Activated T-cell treated with anti-CD3 and anti-CD28 coated beads, Interleukin-2, amount 50 U/mL, for 72 hours (primary cell): ENCODE measurements at regions not wholly inside any gene's neighbourhood (a gene's known extent, or its start where the extent isn't known, plus 50 kb on each side); places are given as distances from the start of the nearest gene placed in this dataset.
"Not testable (repeated sequence)": the region's sequence is repeated elsewhere in the genome, so short reads cannot be mapped to it uniquely, and the experiment has no call there.

Experiments
- ATAC-seq, 2 donors: fragments of 150-1000 bp; cut with Tn5 transposase; replicated peaks in 1 of 2; 2 replicates each; pipeline ENCODE4 v1.10.0; 2021; ENCODE audit warnings: moderate library complexity in 2 of 2, mild to moderate bottlenecking in 1 of 2
- DNase-seq, 2 donors: peaks; one replicate each; pipeline ENCODE4 v3.0.0; 2021 to 2022; ENCODE audit warnings: mixed read lengths in 1 of 2
- H3K27ac Mint-ChIP-seq: one replicate; pipeline ENCODE4 v1.8.0; 2022; ENCODE audit warnings: mild to moderate bottlenecking, moderate library complexity, mixed read lengths
- H3K27me3 Mint-ChIP-seq: one replicate; pipeline ENCODE4 v1.8.0; 2022; ENCODE audit warnings: low read depth, mixed read lengths
- H3K36me3 Mint-ChIP-seq, 2 donors: one replicate each; pipeline ENCODE4 v1.8.0; 2022; ENCODE audit warnings: mixed read lengths in 2 of 2, mild to moderate bottlenecking in 1 of 2; ENCODE audit not compliant: insufficient read depth in 2 of 2
- H3K4me1 Mint-ChIP-seq: one replicate; pipeline ENCODE4 v1.8.0; 2022; ENCODE audit warnings: low read depth, mixed read lengths
- H3K4me3 Mint-ChIP-seq, 2 donors: one replicate each; pipeline ENCODE4 v1.8.0; 2022; ENCODE audit warnings: mild to moderate bottlenecking in 2 of 2, mixed read lengths in 2 of 2, moderate library complexity in 2 of 2
- H3K9me3 Mint-ChIP-seq, 2 donors: one replicate each; pipeline ENCODE4 v1.8.0; 2022; ENCODE audit warnings: mixed read lengths in 2 of 2

DNA sequence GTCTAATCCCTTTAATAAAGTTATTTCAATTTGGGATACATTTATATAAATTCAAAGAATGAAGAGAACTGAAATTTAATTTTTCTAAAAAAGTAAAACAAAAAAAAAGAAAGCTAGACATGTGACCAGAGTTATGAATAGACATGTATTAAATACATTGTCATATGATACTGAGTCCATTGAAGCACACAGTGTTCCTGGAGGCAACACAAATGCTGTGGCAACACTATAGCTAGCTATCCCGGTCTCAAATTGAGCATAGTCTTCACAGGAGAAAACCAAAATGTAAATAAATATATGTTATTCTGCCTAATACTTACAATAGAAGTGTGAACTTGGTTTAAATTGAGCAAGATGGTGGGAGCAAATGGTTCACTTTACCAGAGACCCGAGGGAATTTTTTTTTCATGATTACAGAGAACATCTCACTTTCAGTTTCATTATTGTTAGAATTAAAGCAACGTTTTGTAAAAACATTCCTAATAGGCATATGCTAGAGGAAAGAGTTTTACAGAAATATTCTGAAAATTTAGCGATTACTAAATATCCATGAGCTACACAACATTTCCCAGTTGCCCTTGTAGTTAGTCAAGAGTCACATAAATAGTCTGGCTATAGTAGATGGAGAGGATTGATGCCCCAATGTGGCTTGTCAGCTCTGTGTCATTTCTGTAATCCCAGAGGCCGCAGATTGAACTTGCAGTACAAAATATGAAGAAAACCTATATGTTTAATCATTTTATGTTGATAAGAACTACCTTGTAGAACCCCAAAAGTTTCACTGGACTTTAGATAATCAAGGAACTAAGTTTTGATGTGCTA is 775.7 kb upstream of the SPRY2 start:
- Mint-ChIP-seq H3K27ac (no peak overlapping the region), H3K9me3 (peaks cover 2% of the 10 kb centered on the region in 2 donors), H3K4me1 (no peaks in the 10 kb centered on the region), H3K36me3 (no peaks in the 10 kb centered on the region), H3K4me3 (peak overlapping the region in 1 of 2 donors; percentile 47), H3K27me3 (no peaks in the 10 kb centered on the region)
- DNase-seq (no peak), ATAC-seq (no peak)

DNA sequence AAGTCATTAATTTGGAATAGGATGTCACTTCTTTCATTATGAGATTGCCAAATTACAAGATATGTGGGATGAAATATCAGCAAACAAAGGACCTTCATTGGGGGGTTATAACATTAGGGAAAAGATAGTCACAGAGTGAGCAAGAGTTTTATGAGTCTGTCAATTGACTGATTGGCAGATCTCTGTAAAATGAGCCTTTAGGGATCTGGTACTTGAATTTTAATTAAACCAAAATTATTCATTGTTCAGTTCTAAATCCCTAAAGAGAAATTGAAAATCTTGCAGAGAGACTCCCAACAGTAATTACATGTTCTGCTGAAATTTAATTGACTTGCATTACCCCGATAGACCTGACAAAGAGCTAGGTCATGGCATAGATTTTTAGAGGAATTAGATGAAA is 768.1 kb upstream of the SPRY2 start:
- DNase-seq (no peak), ATAC-seq (no peak)
- Mint-ChIP-seq H3K27me3 (no peaks in the 10 kb centered on the region), H3K4me3 (no peak overlapping the region), H3K36me3 (no peaks in the 10 kb centered on the region), H3K27ac (no peak overlapping the region), H3K4me1 (no peaks in the 10 kb centered on the region), H3K9me3 (peaks cover 0 to 5% of the 10 kb centered on the region in 2 donors)

- ATAC-seq (no peak), DNase-seq (no peak)
- no peak overlapping the region for H3K27ac Mint-ChIP-seq
- no peak overlapping the region for H3K4me3 Mint-ChIP-seq
- H3K36me3 Mint-ChIP-seq = no peaks in the 10 kb centered on the region
- no peaks in the 10 kb centered on the region for H3K27me3 Mint-ChIP-seq
- peaks cover 0 to 5% of the 10 kb centered on the region in 2 donors for H3K9me3 Mint-ChIP-seq
- H3K4me1 Mint-ChIP-seq = no peaks in the 10 kb centered on the region
Measured at GRCh38 chr13:81106348-81106747, 765.4 kb upstream of the SPRY2 start.

DNA sequence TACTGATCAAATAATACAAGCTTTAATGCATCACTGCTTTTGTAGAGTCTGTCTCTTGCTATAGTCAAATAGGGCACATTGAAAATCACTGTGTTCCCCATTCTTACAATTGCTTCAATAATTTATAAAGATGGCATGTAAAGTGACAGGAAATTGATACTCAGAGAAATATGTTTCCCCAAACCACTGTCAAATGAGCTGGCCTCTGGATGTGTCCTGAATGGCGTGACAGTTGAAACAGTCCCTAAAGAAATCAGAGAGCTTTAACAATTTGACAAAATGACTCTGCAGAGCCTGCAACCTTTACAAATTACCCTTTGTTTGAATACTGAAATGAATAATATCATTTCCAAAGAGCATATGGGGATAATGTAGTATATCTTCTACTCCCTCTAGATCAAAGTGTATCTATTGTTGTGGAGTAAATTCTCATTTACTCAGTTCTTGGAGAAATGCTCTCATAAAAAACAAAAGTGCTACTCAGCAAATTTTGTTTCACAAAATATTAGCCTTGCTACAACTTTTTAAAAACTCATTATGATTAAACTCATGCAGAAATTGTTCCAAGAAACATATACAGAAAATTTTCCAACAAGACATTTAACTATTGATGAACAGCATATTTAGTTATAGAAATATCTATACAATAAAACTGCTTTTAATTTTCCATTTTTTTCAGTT is 763.2 kb upstream of the SPRY2 start:
- H3K36me3 Mint-ChIP-seq = no peaks in the 10 kb centered on the region
- H3K27ac Mint-ChIP-seq = no peak overlapping the region
- H3K4me1 Mint-ChIP-seq = no peaks in the 10 kb centered on the region
- H3K9me3 Mint-ChIP-seq = peaks cover 2 to 5% of the 10 kb centered on the region in 2 donors
- no peaks in the 10 kb centered on the region for H3K27me3 Mint-ChIP-seq
- no peak overlapping the region for H3K4me3 Mint-ChIP-seq
- DNase-seq (no peak), ATAC-seq (no peak)

- not testable (repeated sequence) for H3K27me3 Mint-ChIP-seq, H3K9me3 Mint-ChIP-seq, H3K27ac Mint-ChIP-seq, H3K4me3 Mint-ChIP-seq, ATAC-seq, DNase-seq, H3K36me3 Mint-ChIP-seq, H3K4me1 Mint-ChIP-seq
Measured at GRCh38 chr13:81102066-81102465, 761.1 kb upstream of the SPRY2 start.

DNA sequence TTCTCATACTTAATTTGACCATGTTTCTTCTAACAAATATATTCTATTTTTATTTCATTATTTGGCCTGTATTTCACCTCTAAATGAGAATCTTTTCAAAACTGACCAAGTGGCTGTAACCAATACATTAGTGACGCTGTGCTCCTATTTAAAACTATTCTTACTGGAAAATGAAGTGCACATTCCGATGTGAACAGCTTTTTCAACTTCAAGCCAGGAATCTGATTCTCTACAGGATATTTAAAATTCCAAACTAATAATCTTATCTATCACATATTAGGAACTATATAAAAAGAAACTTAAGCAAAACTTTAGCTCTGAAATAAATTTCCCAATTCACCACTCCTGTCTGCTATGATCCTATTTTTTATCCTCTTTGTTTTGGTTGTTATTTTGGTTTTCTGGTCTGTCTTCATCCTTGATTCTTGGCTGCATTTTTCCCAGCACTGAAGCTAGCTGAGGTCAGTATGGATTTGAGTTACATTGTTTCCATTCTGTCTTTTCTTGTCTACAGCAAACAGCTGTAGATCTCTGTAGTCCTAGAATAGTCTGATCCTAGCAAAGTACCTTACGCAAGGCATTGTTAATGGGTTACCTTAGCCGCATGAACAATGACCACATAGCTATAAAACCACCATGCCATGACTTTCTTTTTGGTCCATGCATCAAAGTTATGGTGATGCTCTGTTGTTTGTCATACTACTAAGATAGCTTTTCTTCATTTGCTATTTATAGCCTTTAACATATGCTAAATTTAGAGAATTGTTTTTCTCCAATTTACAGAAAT is 748.6 kb upstream of the SPRY2 start:
- Mint-ChIP-seq H3K27ac (no peak overlapping the region), H3K4me3 (no peak overlapping the region), H3K27me3 (no peaks in the 10 kb centered on the region), H3K9me3 (peaks cover 0 to 2% of the 10 kb centered on the region in 2 donors), H3K36me3 (no peaks in the 10 kb centered on the region), H3K4me1 (no peaks in the 10 kb centered on the region)
- no peak for ATAC-seq
- no peak for DNase-seq

- Mint-ChIP-seq H3K9me3 (peaks cover 3 to 4% of the 10 kb centered on the region in 2 donors), H3K36me3 (no peaks in the 10 kb centered on the region), H3K4me3 (no peak overlapping the region), H3K4me1 (no peaks in the 10 kb centered on the region), H3K27ac (no peak overlapping the region), H3K27me3 (no peaks in the 10 kb centered on the region)
- ATAC-seq = no peak
- no peak for DNase-seq
Measured at GRCh38 chr13:81080911-81081454, 740.1 kb upstream of the SPRY2 start.

DNA sequence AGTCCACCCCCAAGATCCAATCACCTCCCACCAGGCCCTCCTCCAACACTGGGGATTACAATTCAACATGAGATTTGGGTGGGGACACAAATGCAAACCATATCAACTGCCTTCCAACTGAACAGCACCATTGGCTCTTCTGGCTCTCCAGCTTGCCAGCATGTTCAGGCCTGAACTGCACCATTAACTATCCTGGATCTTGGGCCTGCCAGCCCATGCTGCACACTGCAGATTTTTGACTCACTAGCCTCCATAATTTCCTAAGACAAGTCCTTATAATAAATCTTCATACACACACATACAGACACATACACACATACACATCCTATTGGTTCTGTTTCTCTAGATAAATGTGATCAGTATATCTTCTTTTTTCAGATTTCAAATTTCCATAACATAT is 737.1 kb upstream of the SPRY2 start:
- Mint-ChIP-seq H3K27ac (no peak overlapping the region), H3K4me1 (no peaks in the 10 kb centered on the region), H3K9me3 (peaks cover 4 to 6% of the 10 kb centered on the region in 2 donors), H3K4me3 (no peak overlapping the region), H3K27me3 (no peaks in the 10 kb centered on the region), H3K36me3 (no peaks in the 10 kb centered on the region)
- DNase-seq (no peak), ATAC-seq (no peak)

DNA sequence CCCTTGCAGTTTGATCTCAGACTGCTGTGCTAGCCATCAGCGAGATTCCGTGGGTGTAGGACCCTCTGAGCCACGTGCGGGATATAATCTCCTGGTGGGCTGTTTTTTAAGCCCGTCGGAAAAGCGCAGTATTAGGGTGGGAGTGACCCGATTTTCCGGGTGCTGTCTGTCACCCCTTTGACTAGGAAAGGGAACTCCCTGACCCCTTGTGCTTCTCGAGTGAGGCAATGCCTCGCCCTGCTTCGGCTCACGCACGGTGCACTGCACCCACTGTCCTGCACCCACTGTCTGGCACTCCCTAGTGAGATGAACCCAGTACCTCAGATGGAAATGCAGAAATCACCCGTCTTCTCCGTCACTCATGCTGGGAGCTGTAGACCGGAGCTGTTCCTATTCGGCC is 728.9 kb upstream of the SPRY2 start:
- ATAC-seq, H3K4me3 Mint-ChIP-seq, H3K9me3 Mint-ChIP-seq, H3K36me3 Mint-ChIP-seq, H3K27ac Mint-ChIP-seq, DNase-seq, H3K4me1 Mint-ChIP-seq, H3K27me3 Mint-ChIP-seq: not testable (repeated sequence)

- H3K4me1 Mint-ChIP-seq = no peaks in the 10 kb centered on the region
- H3K27ac Mint-ChIP-seq = no peak overlapping the region
- H3K27me3 Mint-ChIP-seq = no peaks in the 10 kb centered on the region
- ATAC-seq (no peak), DNase-seq (no peak)
- no peak overlapping the region for H3K4me3 Mint-ChIP-seq
- H3K36me3 Mint-ChIP-seq = no peaks in the 10 kb centered on the region
- H3K9me3 Mint-ChIP-seq = no peaks in the 10 kb centered on the region
Measured at GRCh38 chr13:81058916-81059290, 718.0 kb upstream of the SPRY2 start.

GRCh38 chr13:81058211-81058915 is 717.4 kb upstream of the SPRY2 start:
- DNase-seq = no peak
- no peaks in the 10 kb centered on the region for H3K4me1 Mint-ChIP-seq
- no peak for ATAC-seq
- H3K27me3 Mint-ChIP-seq = no peaks in the 10 kb centered on the region
- no peaks in the 10 kb centered on the region for H3K36me3 Mint-ChIP-seq
- H3K27ac Mint-ChIP-seq = no peak overlapping the region
- H3K9me3 Mint-ChIP-seq = no peaks in the 10 kb centered on the region
- H3K4me3 Mint-ChIP-seq = no peak overlapping the region

DNA sequence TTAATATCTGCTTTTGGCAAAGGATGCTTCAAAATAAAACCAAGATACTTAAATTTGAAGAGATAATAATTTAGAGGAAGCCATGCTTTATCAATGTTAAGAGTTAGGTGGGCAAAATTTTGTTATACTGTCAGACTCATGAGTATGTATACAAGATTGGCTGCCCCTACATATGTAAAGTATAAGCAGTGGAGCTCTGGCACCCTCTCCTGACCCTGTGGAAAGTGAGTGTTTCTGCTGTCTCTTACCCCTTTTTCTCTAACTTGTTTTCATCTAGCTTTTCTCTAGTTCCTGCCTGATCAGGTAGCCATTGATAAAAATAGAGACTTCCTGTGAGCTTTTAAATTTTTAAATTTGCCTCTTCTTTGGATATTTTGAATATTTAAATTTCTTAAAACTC is 710.9 kb upstream of the SPRY2 start:
- H3K36me3 Mint-ChIP-seq = no peaks in the 10 kb centered on the region
- no peak overlapping the region for H3K4me3 Mint-ChIP-seq
- H3K27me3 Mint-ChIP-seq = no peaks in the 10 kb centered on the region
- ATAC-seq (no peak), DNase-seq (no peak)
- no peaks in the 10 kb centered on the region for H3K4me1 Mint-ChIP-seq
- H3K27ac Mint-ChIP-seq = no peak overlapping the region
- H3K9me3 Mint-ChIP-seq = no peaks in the 10 kb centered on the region
